ENCODE measurements at regions not wholly inside any gene's neighbourhood (a gene's known extent, or its start where the extent isn't known, plus 50 kb on each side); places are given as distances from the start of the nearest gene placed in this dataset.
"Not testable (repeated sequence)": the region's sequence is repeated elsewhere in the genome, so short reads cannot be mapped to it uniquely, and the experiment has no call there.

DNA sequence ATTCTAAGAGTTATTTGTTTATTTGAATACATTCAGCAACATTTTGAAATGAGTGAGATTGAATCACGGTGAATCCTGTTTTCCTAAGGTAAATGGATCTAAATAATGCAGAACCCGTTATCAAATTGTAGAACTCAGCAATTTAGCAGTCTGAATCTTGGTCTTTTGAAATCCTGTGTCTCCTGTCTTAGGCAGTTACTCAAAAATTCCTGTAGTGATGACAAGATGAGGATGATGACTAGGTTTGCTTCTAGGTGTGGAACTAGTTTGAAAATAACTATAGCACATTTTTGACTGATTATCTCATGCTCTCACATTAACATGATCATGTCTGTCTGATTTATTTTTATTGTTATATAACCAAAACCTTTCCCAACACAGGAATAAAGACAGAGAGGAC, 115.0 kb downstream of the RAP2B start:
- H3K4me3 ChIP-seq (replicated peaks in 1 of 2; ENCODE audit: low read depth in 1 of 2, low read length in 2 of 2), result no peak overlapping the region
- CTCF ChIA-PET, result no interaction called here
- no peak overlapping the region for H3K27ac ChIP-seq (ENCODE audit: low read depth, low read length)
- H3K27me3 ChIP-seq (ENCODE audit: insufficient read depth, low read length), result no peaks in the 10 kb centered on the region
- no peak for TF ChIP-seq SIN3A (IDR thresholded peaks at IDR 0.05; ENCODE audit: low read depth)
- TF ChIP-seq ZFX (IDR thresholded peaks at IDR 0.05), result no peak
- no peak for TF ChIP-seq POLR2A (IDR thresholded peaks at IDR 0.05; ENCODE audit: borderline replicate concordance, extremely low read depth, insufficient read depth, insufficient read length)
- no peak for TF ChIP-seq POLR2AphosphoS5 (IDR thresholded peaks at IDR 0.05; ENCODE audit: low read depth, low read length)
- TF ChIP-seq SP1 (IDR thresholded peaks at IDR 0.05; ENCODE audit: low read depth), result no peak
- TF ChIP-seq CEBPB (IDR thresholded peaks at IDR 0.05; ENCODE audit: low read depth), result no peak
- TF ChIP-seq, protein P1, sequence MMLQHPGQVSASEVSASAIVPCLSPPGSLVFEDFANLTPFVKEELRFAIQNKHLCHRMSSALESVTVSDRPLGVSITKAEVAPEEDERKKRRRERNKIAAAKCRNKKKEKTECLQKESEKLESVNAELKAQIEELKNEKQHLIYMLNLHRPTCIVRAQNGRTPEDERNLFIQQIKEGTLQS (IDR thresholded peaks at IDR 0.05), result no peak
- TF ChIP-seq, protein P2, sequence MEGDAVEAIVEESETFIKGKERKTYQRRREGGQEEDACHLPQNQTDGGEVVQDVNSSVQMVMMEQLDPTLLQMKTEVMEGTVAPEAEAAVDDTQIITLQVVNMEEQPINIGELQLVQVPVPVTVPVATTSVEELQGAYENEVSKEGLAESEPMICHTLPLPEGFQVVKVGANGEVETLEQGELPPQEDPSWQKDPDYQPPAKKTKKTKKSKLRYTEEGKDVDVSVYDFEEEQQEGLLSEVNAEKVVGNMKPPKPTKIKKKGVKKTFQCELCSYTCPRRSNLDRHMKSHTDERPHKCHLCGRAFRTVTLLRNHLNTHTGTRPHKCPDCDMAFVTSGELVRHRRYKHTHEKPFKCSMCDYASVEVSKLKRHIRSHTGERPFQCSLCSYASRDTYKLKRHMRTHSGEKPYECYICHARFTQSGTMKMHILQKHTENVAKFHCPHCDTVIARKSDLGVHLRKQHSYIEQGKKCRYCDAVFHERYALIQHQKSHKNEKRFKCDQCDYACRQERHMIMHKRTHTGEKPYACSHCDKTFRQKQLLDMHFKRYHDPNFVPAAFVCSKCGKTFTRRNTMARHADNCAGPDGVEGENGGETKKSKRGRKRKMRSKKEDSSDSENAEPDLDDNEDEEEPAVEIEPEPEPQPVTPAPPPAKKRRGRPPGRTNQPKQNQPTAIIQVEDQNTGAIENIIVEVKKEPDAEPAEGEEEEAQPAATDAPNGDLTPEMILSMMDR (IDR thresholded peaks at IDR 0.05 in 2 of 3, conservative IDR thresholded peaks at IDR 0.05 in 1 of 3; ENCODE audit: borderline replicate concordance in 1 of 3, insufficient read depth in 1 of 3, low read depth in 2 of 3, low read length in 2 of 3), result no peak
- TF ChIP-seq, protein P3, sequence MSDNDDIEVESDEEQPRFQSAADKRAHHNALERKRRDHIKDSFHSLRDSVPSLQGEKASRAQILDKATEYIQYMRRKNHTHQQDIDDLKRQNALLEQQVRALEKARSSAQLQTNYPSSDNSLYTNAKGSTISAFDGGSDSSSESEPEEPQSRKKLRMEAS (IDR thresholded peaks at IDR 0.05), result no peak
- H3K79me2 ChIP-seq (ENCODE audit: insufficient read depth, low read length), result no peaks in the 10 kb centered on the region
- RAD21 ChIA-PET (ENCODE audit: low non-redundant PET in 1 of 2, low total read pairs in 2 of 2, uncharacterized antibody in 2 of 2, unreplicated experiment in 2 of 2), result no interaction called here
- H3K9me2 ChIP-seq (ENCODE audit: insufficient read depth), result no peaks in the 10 kb centered on the region
- no peaks in the 10 kb centered on the region for H3K36me3 ChIP-seq (ENCODE audit: control insufficient read depth in 1 of 2, insufficient read depth in 2 of 2, low read length in 2 of 2)
- DNase-seq (ENCODE audit: low read depth, low spot score) (no peak), ATAC-seq (no peak)
- no peak overlapping the region for H3K9ac ChIP-seq (ENCODE audit: low read length)
- no peaks in the 10 kb centered on the region for H4K20me1 ChIP-seq (ENCODE audit: insufficient read depth)
- no peaks in the 10 kb centered on the region for H3K4me1 ChIP-seq (ENCODE audit: control insufficient read depth in 1 of 2, insufficient read depth in 2 of 2, low read length in 2 of 2)
- no TSS peak for BruUV-seq (replicated peaks)
- POLR2A ChIA-PET, result no interaction called here
- peak overlapping the region; percentile 61 for H2AFZ ChIP-seq (ENCODE audit: low read depth, low read length, poor library complexity, severe bottlenecking)
- H3K9me3 ChIP-seq (ENCODE audit: control insufficient read depth in 1 of 2, insufficient read depth in 1 of 2, low read depth in 1 of 2, low read length in 2 of 2), result no peaks in the 10 kb centered on the region
- intact Hi-C loops (cut with micrococcal nuclease), result no loop called here
- no peak overlapping the region for H3K4me2 ChIP-seq (ENCODE audit: low read length)

DNA sequence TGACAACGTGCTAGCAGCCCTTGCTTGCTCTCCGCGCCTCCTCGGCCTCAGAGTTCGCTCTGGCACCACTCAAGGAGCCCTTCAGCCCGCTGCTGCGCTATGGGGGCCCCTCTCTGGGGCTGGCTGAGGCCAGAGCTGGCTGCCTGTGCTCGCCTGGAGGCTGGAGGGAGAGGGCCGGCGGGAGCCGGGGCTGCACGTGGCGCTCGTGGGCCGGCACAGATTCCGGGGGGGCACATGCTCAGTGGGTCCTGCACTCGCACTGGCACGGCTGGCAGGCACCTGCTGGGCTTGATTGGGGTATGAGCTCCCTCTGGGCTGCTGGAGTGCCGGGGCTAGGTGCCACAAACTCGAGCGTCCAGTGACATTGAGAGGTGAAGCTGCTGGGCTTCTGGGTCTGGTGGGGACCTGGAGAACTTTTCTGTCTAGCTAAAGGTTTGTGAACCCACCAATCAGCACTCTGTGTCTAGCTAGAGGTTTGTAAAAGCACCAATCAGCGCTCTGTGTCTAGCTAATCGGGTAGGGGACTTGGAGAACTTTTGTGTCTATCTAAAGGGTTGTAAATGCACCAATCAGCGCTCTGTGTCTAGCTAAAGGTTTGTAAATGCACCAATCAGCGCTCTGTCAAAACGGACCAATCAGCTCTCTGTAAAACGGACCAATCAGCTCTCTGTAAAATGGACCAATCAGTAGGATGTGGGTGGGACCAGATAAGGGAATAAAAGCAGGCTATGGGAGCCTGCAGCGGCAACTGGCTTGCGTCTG, 119.4 kb downstream of the RAP2B start:
- H3K9ac ChIP-seq (ENCODE audit: low read length); H3K27ac ChIP-seq (ENCODE audit: low read depth, low read length); H3K36me3 ChIP-seq (ENCODE audit: control insufficient read depth in 1 of 2, insufficient read depth in 2 of 2, low read length in 2 of 2); H3K79me2 ChIP-seq (ENCODE audit: insufficient read depth, low read length); RAD21 ChIA-PET (ENCODE audit: low non-redundant PET in 1 of 2, low total read pairs in 2 of 2, uncharacterized antibody in 2 of 2, unreplicated experiment in 2 of 2); POLR2A ChIA-PET; ATAC-seq; H3K4me3 ChIP-seq (replicated peaks in 1 of 2; ENCODE audit: low read depth in 1 of 2, low read length in 2 of 2); H2AFZ ChIP-seq (ENCODE audit: low read depth, low read length, poor library complexity, severe bottlenecking); intact Hi-C loops (cut with micrococcal nuclease); H3K9me2 ChIP-seq (ENCODE audit: insufficient read depth); H4K20me1 ChIP-seq (ENCODE audit: insufficient read depth); H3K9me3 ChIP-seq (ENCODE audit: control insufficient read depth in 1 of 2, insufficient read depth in 1 of 2, low read depth in 1 of 2, low read length in 2 of 2); DNase-seq (ENCODE audit: low read depth, low spot score); H3K27me3 ChIP-seq (ENCODE audit: insufficient read depth, low read length); BruUV-seq (replicated peaks); H3K4me2 ChIP-seq (ENCODE audit: low read length): not testable (repeated sequence)
- peaks cover 9 to 23% of the 10 kb centered on the region in 2 experiments; a peak in 3 of 4 replicates for H3K4me1 ChIP-seq (ENCODE audit: control insufficient read depth in 1 of 2, insufficient read depth in 2 of 2, low read length in 2 of 2)
- CTCF ChIA-PET, result interaction anchor here (1.6 kb wide), 1 partner anchor 9 kb away, joined by 4 read pairs; no protein-coding TSS in a partner anchor

All from HCT116 (cell line).